Thyroid gland (tissue), 4 donors: ENCODE measurements at regions not wholly inside any gene's neighbourhood (a gene's known extent, or its start where the extent isn't known, plus 50 kb on each side); places are given as distances from the start of the nearest gene placed in this dataset.

ENCODE experiments used
- CTCF ChIP-seq, 6 experiments: fragments of 200-600 bp in 3 of 6; fragments of 450-650 bp in 3 of 6; sonication (generic) in 3 of 6; IDR thresholded peaks; one replicate each; pipeline ENCODE4 v1.5.1; 2016 to 2019; ENCODE audit warnings: antibody characterized with exemption in 6 of 6, mild to moderate bottlenecking in 2 of 6, inconsistent platforms in 1 of 6, moderate library complexity in 1 of 6
- POLR2A ChIP-seq, 2 donors: fragments of 450-650 bp; IDR thresholded peaks; one replicate each; pipeline ENCODE4 v1.6.1; 2017; ENCODE audit warnings: antibody characterized with exemption in 2 of 2, mild to moderate bottlenecking in 2 of 2, moderate library complexity in 1 of 2

GRCh38 chr5:18807256-18808149, 1173.2 kb downstream of the TAF11L14 start:
- TF ChIP-seq CTCF (IDR thresholded peaks at IDR 0.05) (no peak), POLR2A (IDR thresholded peaks at IDR 0.05) (no peak)
